ENCODE measurements at regions not wholly inside any gene's neighbourhood (a gene's known extent, or its start where the extent isn't known, plus 50 kb on each side); places are given as distances from the start of the nearest gene placed in this dataset.
A peak's percentile ranks its signal among the peaks of the same experiment; 100 is the strongest.

DNA sequence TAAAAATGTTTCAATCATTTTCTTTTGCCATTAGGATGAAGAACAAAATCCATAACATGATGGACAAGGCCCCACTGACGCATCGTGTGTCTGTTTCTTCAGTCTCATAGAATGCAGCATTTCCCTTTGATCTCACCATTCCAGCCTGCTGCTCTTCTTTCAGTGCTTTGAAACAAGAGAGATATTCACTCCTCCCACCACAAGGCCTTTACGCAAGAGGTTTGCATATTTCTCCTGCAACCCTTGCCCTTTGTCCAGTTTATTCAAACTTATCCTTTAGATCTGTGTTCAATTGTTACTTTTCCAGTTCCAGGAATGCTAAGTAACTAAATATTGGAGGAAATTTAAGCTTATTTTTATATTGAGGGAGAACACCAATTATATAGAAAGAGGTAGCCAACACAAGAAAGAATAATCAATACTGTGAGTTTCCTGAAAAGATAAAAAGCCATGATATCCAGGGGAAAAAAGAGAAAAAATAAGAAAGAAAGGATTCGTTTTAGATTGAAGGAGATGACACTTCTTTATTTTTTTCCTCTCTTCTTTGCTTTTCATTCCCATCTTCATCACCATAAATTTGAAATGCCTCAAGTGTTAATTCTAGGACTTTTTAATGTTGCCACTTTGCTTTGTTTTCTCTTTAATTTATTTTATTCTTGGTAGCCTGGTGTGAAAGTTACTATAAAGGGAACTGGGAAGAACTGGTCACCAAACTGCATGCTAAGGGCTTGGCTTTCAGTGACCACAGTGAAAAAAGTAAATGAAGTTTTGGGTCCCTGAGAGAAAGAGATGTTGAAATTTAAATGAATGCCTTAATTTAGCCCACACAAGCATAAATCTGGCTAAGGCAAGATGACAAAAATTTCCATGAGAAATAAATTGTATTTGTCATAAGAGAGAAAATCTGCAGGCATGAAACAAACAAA lies 102.1 kb downstream of the KIF2B start (continued):
- TF ChIP-seq UBTF (CRISPR knock-in tag; IDR thresholded peaks at IDR 0.05): no peak
- TF ChIP-seq, protein P1, sequence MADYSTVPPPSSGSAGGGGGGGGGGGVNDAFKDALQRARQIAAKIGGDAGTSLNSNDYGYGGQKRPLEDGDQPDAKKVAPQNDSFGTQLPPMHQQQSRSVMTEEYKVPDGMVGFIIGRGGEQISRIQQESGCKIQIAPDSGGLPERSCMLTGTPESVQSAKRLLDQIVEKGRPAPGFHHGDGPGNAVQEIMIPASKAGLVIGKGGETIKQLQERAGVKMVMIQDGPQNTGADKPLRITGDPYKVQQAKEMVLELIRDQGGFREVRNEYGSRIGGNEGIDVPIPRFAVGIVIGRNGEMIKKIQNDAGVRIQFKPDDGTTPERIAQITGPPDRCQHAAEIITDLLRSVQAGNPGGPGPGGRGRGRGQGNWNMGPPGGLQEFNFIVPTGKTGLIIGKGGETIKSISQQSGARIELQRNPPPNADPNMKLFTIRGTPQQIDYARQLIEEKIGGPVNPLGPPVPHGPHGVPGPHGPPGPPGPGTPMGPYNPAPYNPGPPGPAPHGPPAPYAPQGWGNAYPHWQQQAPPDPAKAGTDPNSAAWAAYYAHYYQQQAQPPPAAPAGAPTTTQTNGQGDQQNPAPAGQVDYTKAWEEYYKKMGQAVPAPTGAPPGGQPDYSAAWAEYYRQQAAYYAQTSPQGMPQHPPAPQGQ (CRISPR knock-in tag; IDR thresholded peaks at IDR 0.05; ENCODE audit: borderline replicate concordance): no peak; the same call in 1 of the 2 replicates
- peak; percentile 63; the same call in 1 of the 2 replicates for TF ChIP-seq REPIN1 (CRISPR knock-in tag; IDR thresholded peaks at IDR 0.05; ENCODE audit: borderline replicate concordance, low read depth)
- TF ChIP-seq BHLHE40 (IDR thresholded peaks at IDR 0.05; ENCODE audit: low read length): peak; percentile 75
- peak; percentile 63 for TF ChIP-seq HDAC1 (CRISPR knock-in tag; IDR thresholded peaks at IDR 0.05)
- peak; percentile 83 for TF ChIP-seq SMAD3 (CRISPR knock-in tag; IDR thresholded peaks at IDR 0.05)
- no peak for TF ChIP-seq SNRNP70 (IDR thresholded peaks at IDR 0.05; ENCODE audit: low read depth, low read length)
- TF ChIP-seq HDAC2 (CRISPR knock-in tag; IDR thresholded peaks at IDR 0.05): peak; percentile 99
- peak; percentile 79 for TF ChIP-seq THRA (CRISPR knock-in tag; IDR thresholded peaks at IDR 0.05; ENCODE audit: borderline replicate concordance)
- no peak for TF ChIP-seq SMAD1 (CRISPR knock-in tag; IDR thresholded peaks at IDR 0.05; ENCODE audit: borderline replicate concordance, low read depth)
- peak; percentile 84; the same call in 1 of the 2 replicates for TF ChIP-seq CHD4 (IDR thresholded peaks at IDR 0.05; ENCODE audit: borderline replicate concordance, low read length)
- TF ChIP-seq ZNF768 (CRISPR knock-in tag; IDR thresholded peaks at IDR 0.05): no peak
- no peak for TF ChIP-seq AGO1 (IDR thresholded peaks at IDR 0.05; ENCODE audit: low read depth, low read length, poor library complexity, severe bottlenecking)
- TF ChIP-seq DDIT3 (CRISPR knock-in tag; IDR thresholded peaks at IDR 0.05): no peak; the same call in 1 of the 2 replicates
- peak; percentile 43; the same call in 1 of the 2 replicates for TF ChIP-seq WIZ (CRISPR knock-in tag; IDR thresholded peaks at IDR 0.05)
- TF ChIP-seq ZNF468 (CRISPR knock-in tag; IDR thresholded peaks at IDR 0.05): 0 out of 2 replicates have a peak, but pooled peaks have one; percentile 43
- TF ChIP-seq POGZ (CRISPR knock-in tag; IDR thresholded peaks at IDR 0.05): peak; percentile 95
- peak; percentile 97 for TF ChIP-seq NCOA2 (CRISPR knock-in tag; IDR thresholded peaks at IDR 0.05)
- no peak for TF ChIP-seq ZFAT (CRISPR knock-in tag; conservative IDR thresholded peaks at IDR 0.05)
- TF ChIP-seq, protein P2, sequence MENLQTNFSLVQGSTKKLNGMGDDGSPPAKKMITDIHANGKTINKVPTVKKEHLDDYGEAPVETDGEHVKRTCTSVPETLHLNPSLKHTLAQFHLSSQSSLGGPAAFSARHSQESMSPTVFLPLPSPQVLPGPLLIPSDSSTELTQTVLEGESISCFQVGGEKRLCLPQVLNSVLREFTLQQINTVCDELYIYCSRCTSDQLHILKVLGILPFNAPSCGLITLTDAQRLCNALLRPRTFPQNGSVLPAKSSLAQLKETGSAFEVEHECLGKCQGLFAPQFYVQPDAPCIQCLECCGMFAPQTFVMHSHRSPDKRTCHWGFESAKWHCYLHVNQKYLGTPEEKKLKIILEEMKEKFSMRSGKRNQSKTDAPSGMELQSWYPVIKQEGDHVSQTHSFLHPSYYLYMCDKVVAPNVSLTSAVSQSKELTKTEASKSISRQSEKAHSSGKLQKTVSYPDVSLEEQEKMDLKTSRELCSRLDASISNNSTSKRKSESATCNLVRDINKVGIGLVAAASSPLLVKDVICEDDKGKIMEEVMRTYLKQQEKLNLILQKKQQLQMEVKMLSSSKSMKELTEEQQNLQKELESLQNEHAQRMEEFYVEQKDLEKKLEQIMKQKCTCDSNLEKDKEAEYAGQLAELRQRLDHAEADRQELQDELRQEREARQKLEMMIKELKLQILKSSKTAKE (CRISPR knock-in tag; IDR thresholded peaks at IDR 0.05; ENCODE audit: borderline replicate concordance): no peak; the same call in 1 of the 2 replicates
